ENCODE measurements at regions not wholly inside any gene's neighbourhood (a gene's known extent, or its start where the extent isn't known, plus 50 kb on each side); places are given as distances from the start of the nearest gene placed in this dataset.
"Not testable (repeated sequence)": the region's sequence is repeated elsewhere in the genome, so short reads cannot be mapped to it uniquely, and the experiment has no call there.

DNA sequence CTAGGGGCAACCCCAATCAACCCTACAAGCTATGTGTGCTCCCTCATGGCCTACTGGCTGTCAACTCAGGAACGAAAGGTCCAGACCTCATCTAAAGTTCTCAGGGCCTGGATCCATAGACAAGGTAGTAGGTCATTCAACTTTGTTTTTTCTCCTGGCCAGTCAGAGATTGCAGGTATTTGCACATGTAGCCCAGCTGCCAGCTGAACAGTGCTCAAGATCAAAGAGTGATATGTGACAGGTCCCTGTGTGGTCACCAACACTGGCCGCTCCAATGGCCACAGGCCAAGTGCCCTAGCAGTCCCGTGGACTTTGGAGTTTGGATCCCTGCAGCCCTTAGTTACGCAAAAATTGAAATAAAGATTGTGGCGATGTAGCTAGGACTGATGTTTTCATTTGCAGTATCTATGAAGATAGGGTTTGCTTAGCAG lies 60.6 kb upstream of the ATXN1 start:
- no peak for DNase-seq (ENCODE audit: low spot score)
- H3K4me3 Mint-ChIP-seq = no peak overlapping the region
- Histone ChIP-seq H3K79me2 (replicated peaks; ENCODE audit: insufficient read depth) (no peaks in the 10 kb centered on the region), H2AFZ (no peak overlapping the region), H3K9me2 (ENCODE audit: insufficient read depth) (no peaks in the 10 kb centered on the region), H3K36me3 (ENCODE audit: insufficient read depth) (no peaks in the 10 kb centered on the region), H3K4me1 (ENCODE audit: insufficient read depth) (no peaks in the 10 kb centered on the region; the same call in 1 of the 2 replicates), H3K27ac (ENCODE audit: low read depth) (no peak overlapping the region), H3K4me2 (no peak overlapping the region), H3K27me3 (ENCODE audit: insufficient read depth) (no peaks in the 10 kb centered on the region), H3K4me3 (no peak overlapping the region), H4K20me1 (replicated peaks; ENCODE audit: insufficient read depth) (no peaks in the 10 kb centered on the region), H3F3A (replicated peaks; ENCODE audit: low read depth) (no peaks in the 10 kb centered on the region)
- H3K9me3 Mint-ChIP-seq = no peaks in the 10 kb centered on the region
- no peak overlapping the region for H3K27ac Mint-ChIP-seq
- TF ChIP-seq REST (IDR thresholded peaks at IDR 0.05; ENCODE audit: unreplicated experiment) = no peak
- no peak for TF ChIP-seq NANOG (IDR thresholded peaks at IDR 0.05; ENCODE audit: borderline replicate concordance)
- no peak for ATAC-seq
- no peaks in the 10 kb centered on the region for H3K27me3 Mint-ChIP-seq (ENCODE audit: insufficient read depth, low read depth, poor library complexity)
- H3K4me1 Mint-ChIP-seq = peaks cover 12% of the 10 kb centered on the region; the same call in 2 of the 3 replicates
- H3K36me3 Mint-ChIP-seq (ENCODE audit: low read depth) = no peaks in the 10 kb centered on the region

DNA sequence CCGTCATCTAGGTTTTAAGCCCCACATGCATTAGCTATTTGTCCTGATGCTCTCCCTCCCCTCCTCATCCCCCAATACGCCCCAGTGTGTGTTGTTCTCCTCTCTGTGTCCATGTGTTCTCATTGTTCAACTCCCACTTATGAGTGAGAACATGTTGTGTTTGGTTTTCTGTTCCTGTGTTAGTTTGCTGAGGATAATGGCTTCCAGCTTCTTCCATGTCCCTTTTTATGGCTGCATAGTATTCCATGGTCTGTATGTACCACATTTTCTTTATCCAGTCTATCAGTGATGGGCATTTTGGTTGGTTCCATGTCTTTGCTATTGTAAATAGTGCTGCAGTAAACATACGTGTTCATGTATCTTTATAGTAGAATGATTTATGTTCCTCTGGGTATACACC lies 59.0 kb upstream of the ATXN1 start:
- H4K20me1 ChIP-seq (replicated peaks; ENCODE audit: insufficient read depth); H3K27ac Mint-ChIP-seq; H3K36me3 ChIP-seq (ENCODE audit: insufficient read depth); H3K4me1 ChIP-seq (ENCODE audit: insufficient read depth); H3K79me2 ChIP-seq (replicated peaks; ENCODE audit: insufficient read depth); H3K27me3 Mint-ChIP-seq (ENCODE audit: insufficient read depth, low read depth, poor library complexity); H3K27me3 ChIP-seq (ENCODE audit: insufficient read depth); ATAC-seq; H3K4me3 ChIP-seq; H3F3A ChIP-seq (replicated peaks; ENCODE audit: low read depth); H3K4me3 Mint-ChIP-seq; H3K4me1 Mint-ChIP-seq; H2AFZ ChIP-seq; H3K27ac ChIP-seq (ENCODE audit: low read depth); H3K9me3 Mint-ChIP-seq; H3K4me2 ChIP-seq; H3K9me2 ChIP-seq (ENCODE audit: insufficient read depth); H3K36me3 Mint-ChIP-seq (ENCODE audit: low read depth); DNase-seq (ENCODE audit: low spot score): not testable (repeated sequence)

GRCh38 chr6:16819752-16820151 lies 58.5 kb upstream of the ATXN1 start:
- H3K27ac Mint-ChIP-seq = no peak overlapping the region
- Histone ChIP-seq H3K79me2 (replicated peaks; ENCODE audit: insufficient read depth) (no peaks in the 10 kb centered on the region), H3K27ac (ENCODE audit: low read depth) (no peak overlapping the region), H3K4me2 (no peak overlapping the region), H3F3A (replicated peaks; ENCODE audit: low read depth) (no peaks in the 10 kb centered on the region), H2AFZ (no peak overlapping the region), H3K4me3 (no peak overlapping the region), H4K20me1 (replicated peaks; ENCODE audit: insufficient read depth) (no peaks in the 10 kb centered on the region), H3K4me1 (ENCODE audit: insufficient read depth) (no peaks in the 10 kb centered on the region), H3K36me3 (ENCODE audit: insufficient read depth) (no peaks in the 10 kb centered on the region), H3K9me2 (ENCODE audit: insufficient read depth) (no peaks in the 10 kb centered on the region), H3K27me3 (ENCODE audit: insufficient read depth) (no peaks in the 10 kb centered on the region)
- TF ChIP-seq, protein P1, sequence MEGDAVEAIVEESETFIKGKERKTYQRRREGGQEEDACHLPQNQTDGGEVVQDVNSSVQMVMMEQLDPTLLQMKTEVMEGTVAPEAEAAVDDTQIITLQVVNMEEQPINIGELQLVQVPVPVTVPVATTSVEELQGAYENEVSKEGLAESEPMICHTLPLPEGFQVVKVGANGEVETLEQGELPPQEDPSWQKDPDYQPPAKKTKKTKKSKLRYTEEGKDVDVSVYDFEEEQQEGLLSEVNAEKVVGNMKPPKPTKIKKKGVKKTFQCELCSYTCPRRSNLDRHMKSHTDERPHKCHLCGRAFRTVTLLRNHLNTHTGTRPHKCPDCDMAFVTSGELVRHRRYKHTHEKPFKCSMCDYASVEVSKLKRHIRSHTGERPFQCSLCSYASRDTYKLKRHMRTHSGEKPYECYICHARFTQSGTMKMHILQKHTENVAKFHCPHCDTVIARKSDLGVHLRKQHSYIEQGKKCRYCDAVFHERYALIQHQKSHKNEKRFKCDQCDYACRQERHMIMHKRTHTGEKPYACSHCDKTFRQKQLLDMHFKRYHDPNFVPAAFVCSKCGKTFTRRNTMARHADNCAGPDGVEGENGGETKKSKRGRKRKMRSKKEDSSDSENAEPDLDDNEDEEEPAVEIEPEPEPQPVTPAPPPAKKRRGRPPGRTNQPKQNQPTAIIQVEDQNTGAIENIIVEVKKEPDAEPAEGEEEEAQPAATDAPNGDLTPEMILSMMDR (conservative IDR thresholded peaks at IDR 0.05; ENCODE audit: low read depth in 2 of 2) = peak; percentile 42 to 66
- TF ChIP-seq CREB1 (CRISPR knock-in tag; IDR thresholded peaks at IDR 0.05; ENCODE audit: low read depth) = no peak
- H3K36me3 Mint-ChIP-seq (ENCODE audit: low read depth) = no peaks in the 10 kb centered on the region
- H3K9me3 Mint-ChIP-seq = peaks cover under 1% of the 10 kb centered on the region; the same call in 1 of the 3 replicates
- H3K4me1 Mint-ChIP-seq = peaks cover 8% of the 10 kb centered on the region; the same call in 2 of the 3 replicates
- ATAC-seq (no peak), DNase-seq (ENCODE audit: low spot score) (peak; percentile 37)
- no peak overlapping the region for H3K4me3 Mint-ChIP-seq
- no peaks in the 10 kb centered on the region for H3K27me3 Mint-ChIP-seq (ENCODE audit: insufficient read depth, low read depth, poor library complexity)

Measured in GM23338 (cell line).